GM12878 (cell line): ENCODE measurements at regions not wholly inside any gene's neighbourhood (a gene's known extent, or its start where the extent isn't known, plus 50 kb on each side); places are given as distances from the start of the nearest gene placed in this dataset.
"Not testable (repeated sequence)": the region's sequence is repeated elsewhere in the genome, so short reads cannot be mapped to it uniquely, and the experiment has no call there.

Experiments used
- ZBTB33 ChIP-seq: fragments of 450-650 bp; IDR thresholded peaks from 2 replicates; pipeline ENCODE4 v1.6.1; 2017; ENCODE audit warnings: mild to moderate bottlenecking
- TF ChIP-seq, protein P1 (sequence below): fragments of 450-650 bp; IDR thresholded peaks from 2 replicates; pipeline ENCODE4 v1.6.1; 2016; ENCODE audit warnings: mild to moderate bottlenecking

GRCh38 chr1:65649185-65649584, 143.5 kb upstream of the PDE4B start:
- not testable (repeated sequence) for TF ChIP-seq ZBTB33
- TF ChIP-seq, protein P1, sequence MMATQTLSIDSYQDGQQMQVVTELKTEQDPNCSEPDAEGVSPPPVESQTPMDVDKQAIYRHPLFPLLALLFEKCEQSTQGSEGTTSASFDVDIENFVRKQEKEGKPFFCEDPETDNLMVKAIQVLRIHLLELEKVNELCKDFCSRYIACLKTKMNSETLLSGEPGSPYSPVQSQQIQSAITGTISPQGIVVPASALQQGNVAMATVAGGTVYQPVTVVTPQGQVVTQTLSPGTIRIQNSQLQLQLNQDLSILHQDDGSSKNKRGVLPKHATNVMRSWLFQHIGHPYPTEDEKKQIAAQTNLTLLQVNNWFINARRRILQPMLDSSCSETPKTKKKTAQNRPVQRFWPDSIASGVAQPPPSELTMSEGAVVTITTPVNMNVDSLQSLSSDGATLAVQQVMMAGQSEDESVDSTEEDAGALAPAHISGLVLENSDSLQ = not testable (repeated sequence)
